ENCODE measurements at regions not wholly inside any gene's neighbourhood (a gene's known extent, or its start where the extent isn't known, plus 50 kb on each side); places are given as distances from the start of the nearest gene placed in this dataset.

DNA sequence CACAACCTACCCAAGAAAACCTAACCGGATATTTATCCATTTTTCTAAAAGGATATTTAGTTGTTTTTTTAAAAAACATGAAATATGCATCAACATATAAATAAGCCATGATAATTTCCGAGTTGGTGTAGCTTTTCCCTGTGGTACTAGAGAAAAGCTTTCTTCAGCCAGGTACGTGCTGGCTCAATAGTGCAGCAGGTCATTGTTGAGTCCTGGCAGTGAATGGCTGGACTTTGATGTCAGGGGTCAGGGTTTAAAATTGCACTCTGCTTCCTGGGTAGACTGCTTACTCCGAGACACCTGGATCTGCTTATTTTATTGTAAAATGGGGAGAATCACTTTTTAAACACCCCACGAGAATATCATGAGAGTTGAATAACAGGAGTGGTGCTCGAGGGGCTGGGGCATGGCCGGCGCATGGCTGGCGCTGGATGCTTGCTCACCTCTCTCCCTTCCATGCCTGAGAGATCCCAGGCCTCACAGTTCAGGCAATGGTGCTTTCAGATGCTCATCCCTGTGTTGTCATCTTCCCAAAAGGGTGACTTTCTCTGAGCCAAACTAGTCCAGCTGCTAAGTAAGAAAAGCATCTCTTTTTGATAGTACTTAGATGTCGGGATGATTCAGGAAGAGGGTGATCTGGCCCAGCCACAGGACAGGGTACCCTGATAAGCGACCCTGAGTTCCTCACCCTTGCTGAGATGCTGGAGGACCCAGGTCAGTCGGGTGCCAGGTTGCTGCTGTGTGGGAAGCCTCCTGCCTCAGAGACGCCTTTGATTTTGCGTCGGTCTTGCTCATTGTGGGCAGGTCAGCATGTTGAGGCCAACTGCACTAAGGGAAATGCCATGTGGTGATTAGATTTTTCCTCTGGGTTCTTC lies 269.1 kb upstream of the FOXQ1 start:
- Histone ChIP-seq H2AFZ (no peak overlapping the region), H3K4me3 (no peak overlapping the region), H3K4me2 (no peak overlapping the region), H3K4me1 (ENCODE audit: insufficient read depth) (peaks cover 6% of the 10 kb centered on the region), H3K79me2 (no peaks in the 10 kb centered on the region), H3K27me3 (no peaks in the 10 kb centered on the region), H3K9me2 (replicated peaks; ENCODE audit: insufficient read depth) (no peaks in the 10 kb centered on the region), H4K20me1 (ENCODE audit: insufficient read depth, poor library complexity, severe bottlenecking) (no peaks in the 10 kb centered on the region), H3K36me3 (replicated peaks; ENCODE audit: insufficient read depth, low read depth) (no peaks in the 10 kb centered on the region), H3K27ac (no peak overlapping the region), H3K9me3 (ENCODE audit: low read depth) (no peaks in the 10 kb centered on the region)
- 94% methylated on average over 15 of the region's 15 CpGs for WGBS (ENCODE audit: low lambda C conversion rate, missing lambda C conversion rate)
- DNase-seq (ENCODE audit: low spot score): no peak
- TF ChIP-seq EZH2phosphoT487 (IDR thresholded peaks at IDR 0.05; ENCODE audit: low read depth, severe bottlenecking, unreplicated experiment) (no peak), CTCF (IDR thresholded peaks at IDR 0.05; ENCODE audit: poor library complexity) (no peak), EZH2 (IDR thresholded peaks at IDR 0.05; ENCODE audit: borderline replicate concordance) (no peak)

- H3K4me3 ChIP-seq: no peak overlapping the region
- DNase-seq (ENCODE audit: low spot score): no peak
- peaks cover 6% of the 10 kb centered on the region for H3K4me1 ChIP-seq (ENCODE audit: insufficient read depth)
- H3K9me3 ChIP-seq (ENCODE audit: low read depth): no peaks in the 10 kb centered on the region
- H3K9me2 ChIP-seq (replicated peaks; ENCODE audit: insufficient read depth): no peaks in the 10 kb centered on the region
- no peaks in the 10 kb centered on the region for H4K20me1 ChIP-seq (ENCODE audit: insufficient read depth, poor library complexity, severe bottlenecking)
- 86% methylated on average over 12 of the region's 12 CpGs for WGBS (ENCODE audit: low lambda C conversion rate, missing lambda C conversion rate)
- TF ChIP-seq EZH2phosphoT487 (IDR thresholded peaks at IDR 0.05; ENCODE audit: low read depth, severe bottlenecking, unreplicated experiment) (no peak), CTCF (IDR thresholded peaks at IDR 0.05; ENCODE audit: poor library complexity) (no peak), EZH2 (IDR thresholded peaks at IDR 0.05; ENCODE audit: borderline replicate concordance) (no peak)
- no peak overlapping the region for H2AFZ ChIP-seq
- H3K36me3 ChIP-seq (replicated peaks; ENCODE audit: insufficient read depth, low read depth): no peaks in the 10 kb centered on the region
- H3K27ac ChIP-seq: no peak overlapping the region
- H3K4me2 ChIP-seq: no peak overlapping the region
- H3K27me3 ChIP-seq: no peaks in the 10 kb centered on the region
- no peaks in the 10 kb centered on the region for H3K79me2 ChIP-seq
These were observed 271.5 kb upstream of the FOXQ1 start for GRCh38 chr6:1040393-1040792.

DNA sequence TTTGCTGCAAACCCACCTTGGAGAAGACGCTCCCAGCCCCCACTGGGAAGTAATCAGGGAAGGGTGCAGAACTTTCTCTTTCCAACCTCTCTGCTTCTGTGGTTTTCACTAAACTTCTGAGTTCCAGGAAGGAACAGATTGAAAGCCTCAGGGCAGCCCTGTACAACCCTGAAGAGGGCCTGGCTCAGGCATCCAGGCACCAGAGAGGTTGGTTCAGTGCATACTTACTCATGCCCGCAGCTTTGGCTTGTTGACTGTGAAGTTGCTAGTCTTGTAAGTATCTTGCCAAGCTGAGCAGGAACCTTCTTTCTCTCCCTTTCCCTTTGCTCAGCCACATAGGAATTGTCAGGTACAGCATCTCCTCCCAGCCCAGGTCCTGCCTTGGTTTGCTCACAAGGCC lies 272.2 kb upstream of the FOXQ1 start:
- Histone ChIP-seq H3K4me3 (no peak overlapping the region), H3K36me3 (replicated peaks; ENCODE audit: insufficient read depth, low read depth) (no peaks in the 10 kb centered on the region), H2AFZ (no peak overlapping the region), H3K9me2 (replicated peaks; ENCODE audit: insufficient read depth) (no peaks in the 10 kb centered on the region), H4K20me1 (ENCODE audit: insufficient read depth, poor library complexity, severe bottlenecking) (no peaks in the 10 kb centered on the region), H3K27ac (no peak overlapping the region), H3K27me3 (no peaks in the 10 kb centered on the region), H3K9me3 (ENCODE audit: low read depth) (no peaks in the 10 kb centered on the region), H3K4me2 (no peak overlapping the region), H3K79me2 (no peaks in the 10 kb centered on the region), H3K4me1 (ENCODE audit: insufficient read depth) (peaks cover 2% of the 10 kb centered on the region)
- TF ChIP-seq CTCF (IDR thresholded peaks at IDR 0.05; ENCODE audit: poor library complexity) (no peak), EZH2 (IDR thresholded peaks at IDR 0.05; ENCODE audit: borderline replicate concordance) (no peak), EZH2phosphoT487 (IDR thresholded peaks at IDR 0.05; ENCODE audit: low read depth, severe bottlenecking, unreplicated experiment) (no peak)
- WGBS (ENCODE audit: low lambda C conversion rate, missing lambda C conversion rate): 98% methylated on average over 2 of the region's 2 CpGs
- DNase-seq (ENCODE audit: low spot score): no peak

All from hepatocyte (in vitro differentiated cells).